GM12872 (cell line): ENCODE measurements at regions not wholly inside any gene's neighbourhood (a gene's known extent, or its start where the extent isn't known, plus 50 kb on each side); places are given as distances from the start of the nearest gene placed in this dataset.

Source experiments
- TF ChIP-seq, protein P1 (sequence below): IDR thresholded peaks from 3 replicates; pipeline ENCODE4 v1.5.1; 2011; ENCODE audit warnings: low read depth, mild to moderate bottlenecking, low read length, moderate library complexity; ENCODE audit not compliant: insufficient read depth

DNA sequence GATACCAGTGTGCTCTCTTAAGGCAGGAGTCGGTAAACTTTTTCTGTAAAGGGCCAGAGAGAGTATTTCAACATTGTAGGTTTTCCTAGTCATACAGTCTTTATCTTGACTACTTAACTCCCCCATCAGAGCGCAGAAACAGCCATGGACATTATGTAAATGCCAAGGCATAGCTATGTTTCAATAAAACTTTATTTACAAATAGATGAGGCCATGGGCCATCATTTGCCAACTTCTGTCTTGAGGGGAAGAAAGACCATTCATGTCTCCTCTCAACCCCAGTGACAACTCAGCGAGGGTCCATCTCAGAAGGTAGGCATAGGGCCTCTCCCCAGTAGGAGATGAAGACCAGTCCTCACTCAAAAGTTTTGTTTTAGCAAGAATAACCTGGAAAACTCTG, 301.3 kb downstream of the FBXW7 start:
- TF ChIP-seq, protein P1, sequence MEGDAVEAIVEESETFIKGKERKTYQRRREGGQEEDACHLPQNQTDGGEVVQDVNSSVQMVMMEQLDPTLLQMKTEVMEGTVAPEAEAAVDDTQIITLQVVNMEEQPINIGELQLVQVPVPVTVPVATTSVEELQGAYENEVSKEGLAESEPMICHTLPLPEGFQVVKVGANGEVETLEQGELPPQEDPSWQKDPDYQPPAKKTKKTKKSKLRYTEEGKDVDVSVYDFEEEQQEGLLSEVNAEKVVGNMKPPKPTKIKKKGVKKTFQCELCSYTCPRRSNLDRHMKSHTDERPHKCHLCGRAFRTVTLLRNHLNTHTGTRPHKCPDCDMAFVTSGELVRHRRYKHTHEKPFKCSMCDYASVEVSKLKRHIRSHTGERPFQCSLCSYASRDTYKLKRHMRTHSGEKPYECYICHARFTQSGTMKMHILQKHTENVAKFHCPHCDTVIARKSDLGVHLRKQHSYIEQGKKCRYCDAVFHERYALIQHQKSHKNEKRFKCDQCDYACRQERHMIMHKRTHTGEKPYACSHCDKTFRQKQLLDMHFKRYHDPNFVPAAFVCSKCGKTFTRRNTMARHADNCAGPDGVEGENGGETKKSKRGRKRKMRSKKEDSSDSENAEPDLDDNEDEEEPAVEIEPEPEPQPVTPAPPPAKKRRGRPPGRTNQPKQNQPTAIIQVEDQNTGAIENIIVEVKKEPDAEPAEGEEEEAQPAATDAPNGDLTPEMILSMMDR: no peak

DNA sequence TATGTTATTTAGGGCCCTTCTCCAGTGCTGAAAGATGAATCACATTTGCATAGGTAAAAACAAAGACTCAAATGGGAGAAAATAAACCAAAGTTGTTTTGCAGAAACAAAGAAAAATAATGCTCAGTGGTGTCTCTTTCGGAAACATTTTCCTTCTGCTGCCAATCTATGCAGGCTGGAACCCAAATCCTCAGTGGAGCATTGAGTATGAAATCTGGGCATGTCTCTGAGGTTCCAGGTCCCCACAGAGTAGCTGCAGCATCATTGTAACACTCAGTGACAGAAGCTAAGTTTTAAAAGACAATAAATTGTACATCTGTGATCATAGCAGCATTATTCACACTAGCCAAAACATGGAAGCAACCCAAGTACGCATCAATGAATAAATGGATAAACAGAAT, 303.6 kb downstream of the FBXW7 start:
- TF ChIP-seq, protein P1: no peak

DNA sequence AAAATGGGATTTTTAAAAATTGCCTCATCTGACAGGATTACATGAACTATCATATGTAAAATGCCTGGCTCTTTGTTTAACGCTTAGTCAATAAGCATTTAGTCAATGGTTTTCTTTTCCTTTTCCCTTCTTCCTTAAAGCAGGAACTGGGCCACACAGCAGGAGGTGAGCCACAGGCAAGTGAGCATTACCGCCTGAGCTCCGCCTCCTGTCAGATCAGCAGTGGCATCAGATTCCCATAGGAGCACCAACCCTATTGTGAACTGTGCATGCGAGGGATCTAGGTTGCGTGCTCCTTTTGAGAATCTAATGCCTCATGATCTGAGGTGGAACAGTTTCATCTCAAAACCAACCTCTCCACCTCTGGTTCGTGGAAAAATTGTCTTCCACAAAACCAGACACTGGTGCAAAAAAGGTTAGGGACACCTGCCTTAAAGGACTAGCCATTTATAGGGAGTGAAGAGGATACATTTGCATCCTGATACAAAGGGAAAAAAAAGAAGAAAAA, 306.1 kb downstream of the FBXW7 start:
- TF ChIP-seq, protein P1: no peak

DNA sequence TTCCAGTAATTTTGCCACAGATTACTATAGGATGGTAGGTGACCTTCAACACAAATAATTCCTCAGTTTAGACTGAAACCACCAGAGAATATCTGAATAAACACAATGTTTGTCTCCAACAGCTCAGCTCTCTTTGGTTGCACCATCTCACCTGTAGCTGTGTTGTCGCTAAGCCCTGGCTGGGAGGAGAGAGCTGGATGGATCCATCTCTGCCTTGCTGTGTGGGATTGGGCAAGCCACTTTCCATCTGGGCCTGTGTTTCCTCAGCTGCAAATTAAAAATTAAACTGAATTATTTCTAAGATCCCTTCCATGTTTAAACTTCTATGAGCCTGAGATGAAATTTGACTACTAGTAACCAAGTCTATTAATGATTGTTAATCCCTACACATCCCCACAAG, 310.2 kb downstream of the FBXW7 start:
- TF ChIP-seq, protein P1: no peak

DNA sequence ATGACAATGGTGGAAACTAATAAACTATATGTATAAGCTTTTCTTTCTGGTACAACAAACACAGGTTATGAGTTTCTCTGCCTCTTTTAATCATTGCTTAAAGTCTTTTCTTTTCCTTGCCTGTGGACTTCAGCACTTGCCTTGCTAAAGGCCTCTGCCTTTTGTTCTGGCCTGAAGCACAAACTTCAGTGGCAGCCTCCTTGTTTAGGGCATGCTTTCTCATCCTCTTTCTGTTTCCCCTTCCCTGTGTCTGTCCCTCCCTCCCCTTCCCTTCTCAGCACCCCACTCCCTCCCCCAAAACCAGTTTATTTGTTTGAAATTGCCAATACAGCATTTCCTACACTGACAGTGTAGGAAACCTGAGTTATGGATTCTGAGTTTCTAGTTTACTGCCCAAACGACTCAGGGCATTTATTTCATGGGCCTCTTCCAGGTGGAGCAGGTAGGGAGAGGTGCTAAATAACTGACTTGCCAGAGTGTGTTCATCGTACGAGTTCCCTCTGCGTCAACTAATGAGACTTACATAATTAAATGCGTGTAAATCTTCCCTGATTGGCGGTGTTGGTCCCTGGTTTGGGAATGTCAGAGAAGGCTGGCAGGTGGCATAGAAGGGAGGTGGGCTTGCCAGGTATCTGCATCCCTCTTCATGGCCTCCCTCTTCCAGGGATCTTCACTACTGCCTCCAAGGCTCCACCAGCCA, 311.0 kb downstream of the FBXW7 start:
- TF ChIP-seq, protein P1: no peak

DNA sequence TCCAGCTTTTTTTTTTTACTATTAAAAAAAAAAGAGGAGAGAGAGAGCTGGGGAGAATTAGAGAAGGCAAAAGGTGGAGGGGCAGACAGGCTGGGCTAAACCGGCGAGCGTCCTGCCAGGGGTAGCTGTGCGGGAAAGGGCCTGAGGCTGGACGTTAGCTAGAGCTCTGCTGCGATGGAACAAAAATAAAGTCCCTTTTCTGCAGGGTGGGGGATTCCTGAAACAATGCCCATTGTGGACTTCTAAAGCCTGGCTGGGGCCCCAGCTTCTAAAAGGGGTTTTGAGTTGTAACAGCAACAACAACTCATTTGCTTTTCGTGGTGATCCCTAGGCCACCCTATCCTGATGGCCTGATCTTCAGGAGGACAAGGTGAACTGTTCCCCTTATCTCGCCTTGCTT, 311.7 kb downstream of the FBXW7 start:
- TF ChIP-seq, protein P1: no peak

DNA sequence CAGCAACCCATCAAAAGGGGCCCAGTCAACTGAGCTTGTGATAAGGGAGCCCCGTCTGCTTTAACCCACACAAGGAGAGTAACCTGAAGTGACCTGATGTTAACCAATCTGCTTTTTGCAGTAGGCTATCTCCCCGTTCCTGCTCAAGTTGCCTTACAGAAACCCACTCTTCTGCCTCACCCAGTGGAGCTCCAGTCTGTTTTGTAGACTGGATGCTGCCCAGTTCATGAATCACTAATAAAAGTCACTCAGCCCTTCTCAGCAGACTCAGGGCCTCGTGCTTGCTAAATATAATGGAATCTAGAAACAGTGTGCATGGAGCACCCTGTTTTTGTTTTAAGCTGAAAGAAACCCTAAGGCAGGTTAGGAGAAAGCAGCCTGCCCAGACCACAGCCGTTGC, 312.3 kb downstream of the FBXW7 start:
- TF ChIP-seq, protein P1: no peak
